GM04504 (cell line): ENCODE measurements at regions not wholly inside any gene's neighbourhood (a gene's known extent, or its start where the extent isn't known, plus 50 kb on each side); places are given as distances from the start of the nearest gene placed in this dataset.
"Not testable (repeated sequence)": the region's sequence is repeated elsewhere in the genome, so short reads cannot be mapped to it uniquely, and the experiment has no call there.

Experiments
- DNase-seq: peaks from one replicate; pipeline ENCODE4 v3.0.0-alpha.2; 2012; ENCODE audit warnings: low read depth

DNA sequence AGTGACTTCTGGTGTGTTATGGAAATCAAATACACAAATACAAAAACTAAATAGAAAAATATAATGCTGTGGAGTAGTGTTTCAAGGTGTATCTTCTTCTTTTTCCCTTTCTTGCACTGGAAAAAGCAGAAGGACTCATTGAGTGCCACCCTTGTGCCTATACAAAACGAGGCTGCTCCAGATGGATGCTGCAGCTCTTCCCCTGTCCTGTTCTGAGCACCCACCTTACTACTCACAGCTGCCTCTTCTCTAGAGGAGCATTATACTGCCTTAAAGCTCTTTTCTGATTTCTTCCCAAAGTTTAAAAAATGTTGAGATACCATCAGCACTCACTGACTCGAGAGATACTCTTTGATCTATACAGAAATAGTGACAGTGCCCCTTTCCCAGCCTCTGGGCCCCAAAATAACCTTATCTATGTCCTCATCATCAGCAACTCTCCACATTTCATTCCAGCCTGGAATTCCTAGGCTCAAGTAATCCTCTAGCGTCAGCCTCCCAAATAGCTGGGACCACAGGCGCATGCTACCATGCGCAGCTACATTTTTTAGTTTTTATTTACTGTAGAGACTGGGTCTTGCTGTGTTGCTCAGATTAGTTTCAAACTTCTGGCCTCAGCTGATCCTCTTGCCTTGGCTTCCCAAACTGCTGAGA lies 1356.1 kb upstream of the NRXN1 start:
- DNase-seq = no peak

GRCh38 chr2:52386433-52387030 lies 1354.6 kb upstream of the NRXN1 start:
- DNase-seq = no peak

DNA sequence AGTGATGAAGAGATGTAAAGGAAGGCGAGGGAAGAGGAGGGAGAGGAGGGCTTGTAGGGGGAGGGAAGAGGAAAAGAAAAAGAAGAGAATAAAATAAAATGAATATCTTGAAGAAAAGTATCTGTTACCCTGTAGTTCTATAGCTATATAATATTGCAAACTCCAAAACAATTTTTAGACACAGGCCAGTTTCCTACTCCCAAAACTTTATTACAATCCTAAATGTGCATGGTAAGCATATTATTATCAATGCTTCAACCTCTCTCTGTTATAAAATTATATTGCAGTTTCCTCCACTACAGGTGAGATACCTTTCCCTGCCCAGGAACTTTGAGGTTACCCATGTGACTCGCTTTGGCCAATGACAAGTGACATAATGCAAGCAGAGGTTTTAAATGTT lies 1351.6 kb upstream of the NRXN1 start:
- no peak for DNase-seq

DNA sequence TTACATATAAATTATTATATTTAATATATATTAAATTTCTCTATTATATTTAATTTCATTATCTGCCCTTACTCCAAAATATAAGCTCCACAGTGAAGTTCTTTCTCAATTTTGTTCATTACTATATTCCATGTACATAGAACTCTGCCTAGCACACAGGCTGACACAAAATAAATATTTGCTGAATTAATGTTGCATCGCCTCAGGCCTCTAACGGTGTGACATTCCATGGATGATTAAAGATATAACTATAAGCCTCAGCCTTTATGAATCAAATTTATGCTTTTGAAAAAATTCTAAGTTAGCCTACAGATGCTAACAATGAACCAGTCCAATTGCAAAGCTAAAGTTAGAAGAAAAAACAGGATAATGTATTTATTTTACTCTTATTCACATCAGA lies 1337.2 kb upstream of the NRXN1 start:
- DNase-seq = no peak

GRCh38 chr2:52368141-52368540 lies 1336.2 kb upstream of the NRXN1 start:
- no peak for DNase-seq

DNA sequence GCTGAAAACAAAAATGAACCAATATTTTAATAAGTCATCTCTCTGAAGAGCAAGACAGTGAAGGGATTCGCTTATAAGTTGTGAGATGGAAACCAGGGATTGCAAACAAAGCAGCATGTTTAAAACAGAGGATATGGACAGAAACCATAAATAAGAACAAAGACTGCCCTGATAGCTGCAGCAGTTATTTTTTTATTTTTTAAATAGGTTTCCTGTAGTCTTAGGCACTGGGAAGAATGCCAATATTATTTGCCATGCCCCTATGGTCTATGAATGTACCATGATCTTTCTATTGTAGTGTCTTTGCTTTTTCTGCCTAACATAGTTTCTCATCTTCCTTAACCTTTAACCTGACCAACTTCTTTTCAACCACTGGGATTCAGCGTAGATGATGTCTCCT lies 1334.0 kb upstream of the NRXN1 start:
- no peak for DNase-seq

DNA sequence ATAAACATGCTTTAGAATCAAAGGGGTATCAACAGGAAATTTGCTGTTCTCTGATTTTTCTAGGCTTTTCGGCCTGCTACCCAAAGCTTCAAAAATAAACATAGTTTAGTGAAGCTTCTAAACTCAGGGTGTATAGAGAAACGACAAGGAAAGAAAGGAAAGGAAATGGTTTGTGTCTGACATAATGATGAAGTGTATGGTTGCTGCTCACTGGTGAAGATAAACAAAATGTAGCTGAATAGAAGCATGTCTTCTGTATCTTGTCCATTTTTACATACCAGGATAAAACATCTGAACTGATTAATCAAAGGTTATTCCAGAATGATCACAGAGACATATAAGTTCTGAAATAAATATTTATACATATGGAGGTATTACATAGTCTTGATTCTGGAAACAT lies 1324.6 kb upstream of the NRXN1 start:
- DNase-seq = no peak

GRCh38 chr2:52347292-52347691 lies 1315.4 kb upstream of the NRXN1 start:
- DNase-seq = no peak

- no peak for DNase-seq
Measured at GRCh38 chr2:52345676-52346075, 1313.7 kb upstream of the NRXN1 start.

DNA sequence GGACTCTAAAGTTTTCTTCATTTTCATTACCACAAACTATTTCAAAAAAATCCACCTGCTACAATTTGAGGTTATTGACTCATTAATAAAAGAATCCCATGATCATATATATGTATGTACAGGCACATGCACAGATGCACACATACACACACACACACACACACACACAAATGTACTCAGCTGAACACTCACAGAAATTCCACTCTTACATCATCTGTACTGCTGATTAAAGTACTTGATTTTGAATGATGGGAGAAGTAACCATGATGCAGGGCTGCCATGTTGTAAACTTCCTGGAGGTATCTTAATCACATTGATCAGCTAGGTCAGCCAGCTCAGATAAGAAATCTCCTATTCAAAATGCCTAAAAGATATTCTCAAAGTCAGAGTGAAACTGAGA lies 1313.2 kb upstream of the NRXN1 start:
- DNase-seq = no peak

DNA sequence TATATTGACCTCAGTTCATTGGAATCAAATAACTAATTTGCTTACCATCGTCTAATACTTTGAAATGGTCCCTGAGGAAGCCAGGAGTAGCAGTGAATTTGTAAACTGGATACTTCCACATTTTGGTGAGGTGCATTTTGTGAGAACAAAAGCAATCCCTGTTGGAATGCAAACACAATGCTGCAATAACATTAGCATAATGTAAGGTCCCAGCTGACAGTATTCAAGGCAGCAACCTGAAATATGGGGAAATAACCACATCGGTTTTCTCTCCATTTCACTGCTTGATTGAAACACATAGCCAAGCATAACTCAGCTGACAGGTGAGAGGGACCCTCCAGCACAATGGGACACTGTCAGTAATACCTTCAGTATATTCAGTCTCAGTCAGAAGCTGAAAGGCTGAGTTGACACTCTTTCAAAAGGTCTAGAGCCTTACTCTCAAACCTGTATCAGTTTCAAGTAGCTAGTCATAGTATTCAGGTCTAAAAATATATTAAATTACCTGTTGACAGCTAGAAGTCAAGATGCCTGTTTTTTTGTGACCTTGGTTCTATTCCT lies 1311.9 kb upstream of the NRXN1 start:
- no peak for DNase-seq

DNA sequence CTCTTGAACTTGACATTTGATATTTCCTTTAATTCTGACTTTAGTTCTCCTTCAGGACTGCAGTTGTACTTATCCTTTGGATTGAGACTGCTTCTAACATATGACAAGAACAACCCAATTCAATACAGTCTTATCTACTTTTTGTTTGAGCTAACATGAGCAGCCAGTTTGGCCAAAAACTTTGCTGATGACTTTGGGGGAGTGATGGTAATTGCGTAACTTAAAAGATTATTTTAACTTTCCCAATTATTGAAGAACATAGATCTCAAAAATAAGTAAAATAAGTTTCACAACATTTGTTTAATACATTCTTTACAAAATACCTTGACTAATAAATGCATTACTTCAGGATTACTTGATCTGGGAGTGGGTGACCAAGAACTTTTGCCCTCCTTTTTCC lies 1311.1 kb upstream of the NRXN1 start:
- DNase-seq = no peak

GRCh38 chr2:52342458-52342857 lies 1310.5 kb upstream of the NRXN1 start:
- no peak for DNase-seq

DNA sequence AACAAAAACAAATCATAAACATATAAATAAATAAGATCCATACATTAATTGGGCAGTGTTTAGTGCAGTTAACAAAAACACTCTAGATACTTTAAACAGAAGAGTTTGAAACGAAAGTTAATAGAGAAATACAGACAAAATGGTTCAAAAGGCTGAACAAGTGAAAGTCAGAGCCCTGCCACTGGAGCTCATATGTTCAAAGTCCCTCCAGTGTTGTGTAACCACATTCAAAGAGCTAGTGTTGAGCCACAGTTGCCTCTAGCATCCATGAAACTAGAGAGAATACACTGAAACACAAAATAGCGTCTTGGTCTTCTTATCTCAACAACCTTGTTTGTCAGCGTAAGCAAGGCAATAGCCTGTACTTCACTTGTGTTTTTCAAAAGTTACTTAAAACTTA lies 1309.8 kb upstream of the NRXN1 start:
- no peak for DNase-seq

DNA sequence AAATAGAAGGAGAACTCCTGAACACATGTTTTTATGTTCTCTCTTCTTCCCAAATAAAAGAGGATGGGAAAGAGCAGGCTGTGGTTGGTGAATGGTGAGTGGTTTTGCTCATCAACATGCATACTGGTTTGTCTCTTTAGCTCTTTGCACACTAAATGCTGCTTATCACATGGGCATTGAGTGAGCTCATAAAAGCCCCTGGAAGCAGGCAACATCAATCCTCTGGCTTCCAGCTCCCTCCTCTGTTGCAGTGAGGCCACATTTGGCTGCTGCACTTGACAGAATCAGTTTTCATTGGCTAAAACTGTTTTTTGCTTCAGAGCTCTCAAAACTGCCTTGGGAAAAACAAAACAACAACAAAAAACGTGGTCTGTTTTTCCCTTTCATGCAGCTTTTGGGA lies 1308.2 kb upstream of the NRXN1 start:
- no peak for DNase-seq

- not testable (repeated sequence) for DNase-seq
Measured at GRCh38 chr2:52337786-52338185, 1305.9 kb upstream of the NRXN1 start.

DNA sequence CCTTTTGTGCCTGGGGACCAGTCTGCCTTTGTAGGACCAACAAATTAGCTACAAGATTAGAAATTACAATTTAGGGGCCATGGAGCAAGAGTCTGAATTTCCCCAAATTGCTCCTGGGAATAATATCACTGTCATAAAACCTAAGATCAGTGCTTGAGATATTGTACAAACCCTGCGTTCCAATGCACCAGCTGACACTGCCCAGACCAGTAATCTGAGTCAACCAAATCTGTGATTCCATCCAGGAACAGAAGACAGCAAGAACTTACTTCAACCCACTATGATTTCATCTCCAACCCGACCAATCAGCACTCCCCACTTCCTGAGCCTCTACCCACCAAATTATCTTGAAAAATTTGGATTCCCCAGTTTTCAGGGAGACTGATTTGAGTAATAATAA lies 1305.0 kb upstream of the NRXN1 start:
- no peak for DNase-seq

GRCh38 chr2:52335727-52336126 lies 1303.8 kb upstream of the NRXN1 start:
- no peak for DNase-seq

DNA sequence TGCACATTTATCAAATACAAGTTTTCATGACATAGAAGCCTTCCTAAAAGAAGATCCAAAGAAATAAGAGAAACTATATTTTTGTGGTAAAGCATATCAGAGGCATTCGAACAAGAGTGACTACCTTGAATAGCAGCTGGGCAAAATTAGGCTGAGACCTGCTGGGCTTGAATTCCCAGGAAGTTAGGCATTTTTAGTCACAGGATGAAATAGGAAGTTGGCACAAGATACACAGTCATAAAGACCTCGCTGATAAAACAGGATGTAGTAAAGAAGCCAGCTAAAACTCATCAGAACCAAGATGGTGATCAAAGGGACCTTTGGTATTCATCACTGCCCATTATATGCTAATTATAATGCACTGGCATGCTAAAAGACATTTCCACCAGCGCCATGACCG lies 1302.3 kb upstream of the NRXN1 start:
- DNase-seq = no peak

- DNase-seq = no peak
Measured at GRCh38 chr2:52327641-52328040, 1295.7 kb upstream of the NRXN1 start.

DNA sequence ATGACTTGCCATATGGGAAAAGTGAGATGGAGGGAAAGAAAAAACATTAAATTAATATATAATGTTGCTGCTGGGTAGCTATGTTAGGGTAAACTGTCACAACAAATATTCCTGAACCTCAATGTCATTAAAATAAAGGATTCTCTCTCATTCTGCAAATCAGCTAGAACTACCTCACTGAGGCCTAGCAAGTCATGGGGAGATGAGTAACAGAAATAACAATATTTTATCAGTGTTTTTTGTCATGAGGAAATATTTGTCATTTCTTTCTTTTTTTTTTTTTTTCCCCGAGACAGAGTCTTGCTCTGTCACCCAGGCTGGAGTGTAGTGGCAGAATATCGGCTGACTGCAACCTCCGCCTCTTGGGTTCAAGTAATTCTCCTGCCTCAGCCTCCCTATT lies 1282.3 kb upstream of the NRXN1 start:
- no peak for DNase-seq

DNA sequence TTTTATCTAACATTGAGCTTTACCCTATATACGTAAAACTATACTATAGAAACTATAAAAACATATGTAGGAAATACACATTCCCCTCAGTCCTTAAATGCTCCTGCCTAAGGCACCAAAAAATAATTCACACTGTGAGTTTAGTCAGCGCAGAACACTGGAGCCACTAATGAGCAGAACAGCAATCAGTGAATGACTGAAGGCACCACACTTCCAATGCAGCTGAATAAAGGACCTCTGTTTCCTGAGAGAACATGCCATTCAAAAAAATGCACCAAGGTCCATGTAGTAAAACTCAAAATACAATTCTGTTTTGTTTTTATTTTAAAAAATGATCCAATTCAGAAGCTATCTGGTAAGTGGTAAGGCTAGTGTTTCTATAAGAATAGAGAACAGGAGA lies 1280.6 kb upstream of the NRXN1 start:
- no peak for DNase-seq

DNA sequence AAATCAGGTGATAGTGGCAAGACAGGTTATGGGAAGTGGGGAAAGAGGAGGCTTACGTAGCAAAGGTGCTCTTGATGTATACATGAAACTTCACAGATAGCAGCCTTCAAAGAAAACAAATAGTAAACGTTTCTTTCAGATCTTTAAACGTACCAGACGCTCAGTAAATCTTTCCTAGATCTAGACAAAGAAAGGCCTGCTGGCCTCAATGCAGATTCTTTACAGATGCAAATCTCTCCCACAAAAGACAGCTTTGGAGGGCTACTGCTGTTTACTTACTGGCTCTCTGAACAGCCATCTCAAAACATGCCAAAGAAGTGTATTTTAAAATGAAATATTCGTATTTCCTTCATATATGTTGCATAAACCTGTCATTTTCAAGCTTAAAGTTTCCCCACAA lies 1279.9 kb upstream of the NRXN1 start:
- DNase-seq = no peak

GRCh38 chr2:52308156-52308555 lies 1276.2 kb upstream of the NRXN1 start:
- DNase-seq = no peak
